Activated CD4-positive, alpha-beta T cell treated with anti-CD3 and anti-CD28 coated beads, Interleukin-2, amount 50 U/mL, for 16 hours (primary cell): ENCODE measurements at regions not wholly inside any gene's neighbourhood (a gene's known extent, or its start where the extent isn't known, plus 50 kb on each side); places are given as distances from the start of the nearest gene placed in this dataset.

Experiments
- DNase-seq: peaks from one replicate; pipeline ENCODE4 v3.0.0-alpha.2; 2020

DNA sequence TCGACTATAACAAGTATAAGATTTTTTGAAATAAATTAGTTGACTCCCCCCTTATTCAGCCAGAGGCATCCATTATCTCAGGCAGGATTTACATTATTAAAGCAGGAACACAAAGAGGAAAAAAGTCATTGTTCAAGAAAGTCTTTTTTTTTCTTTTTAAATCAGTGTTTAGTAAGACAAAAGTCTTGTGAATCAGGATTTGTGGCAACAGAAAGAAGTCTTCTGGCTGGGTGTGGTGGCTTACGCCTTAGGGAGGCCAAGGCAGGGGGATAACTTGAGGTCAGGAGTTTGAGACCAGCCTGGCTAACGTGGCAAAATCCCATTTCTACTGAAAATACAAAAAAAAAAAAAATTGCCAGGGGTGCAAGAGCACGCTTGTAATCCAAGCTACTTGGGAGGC lies 505.5 kb downstream of the LMO4 start:
- DNase-seq = no peak

DNA sequence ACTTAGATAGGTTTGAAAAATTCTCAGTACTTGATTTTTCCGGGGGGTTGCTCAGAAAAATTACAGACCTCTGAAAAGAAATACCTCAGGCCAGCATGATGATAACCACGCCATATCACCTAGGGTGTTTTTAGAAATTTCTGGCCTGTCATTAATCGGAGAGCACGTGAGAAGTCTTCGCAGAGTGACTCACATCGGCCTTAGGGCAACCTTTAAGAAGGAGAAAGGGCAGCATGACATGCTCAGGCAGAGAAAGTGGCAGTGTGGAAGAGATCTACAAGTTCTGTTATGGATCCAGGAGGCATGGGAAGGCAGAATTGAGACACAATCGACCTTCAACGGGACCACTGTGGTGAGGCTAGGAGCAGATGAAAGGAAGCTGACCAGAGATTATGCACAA lies 506.3 kb downstream of the LMO4 start:
- DNase-seq = no peak

DNA sequence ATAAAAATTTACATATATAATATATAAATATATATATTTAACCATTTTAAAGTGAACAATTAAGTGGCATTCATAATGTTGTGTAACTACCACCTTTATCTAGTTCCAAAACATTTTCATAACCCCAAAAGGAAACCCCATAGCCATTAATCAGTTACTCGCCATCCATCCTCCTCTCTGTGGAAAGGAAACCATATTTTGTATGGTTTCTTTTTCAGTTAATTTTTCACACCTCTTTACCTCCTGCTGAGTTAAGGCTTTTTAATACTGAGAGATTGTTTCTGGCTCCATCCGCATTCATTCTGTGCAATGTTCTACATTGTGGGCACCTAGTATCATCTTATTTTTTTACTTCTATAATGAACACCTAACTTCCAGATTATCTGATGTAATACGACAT lies 512.1 kb downstream of the LMO4 start:
- DNase-seq = no peak

DNA sequence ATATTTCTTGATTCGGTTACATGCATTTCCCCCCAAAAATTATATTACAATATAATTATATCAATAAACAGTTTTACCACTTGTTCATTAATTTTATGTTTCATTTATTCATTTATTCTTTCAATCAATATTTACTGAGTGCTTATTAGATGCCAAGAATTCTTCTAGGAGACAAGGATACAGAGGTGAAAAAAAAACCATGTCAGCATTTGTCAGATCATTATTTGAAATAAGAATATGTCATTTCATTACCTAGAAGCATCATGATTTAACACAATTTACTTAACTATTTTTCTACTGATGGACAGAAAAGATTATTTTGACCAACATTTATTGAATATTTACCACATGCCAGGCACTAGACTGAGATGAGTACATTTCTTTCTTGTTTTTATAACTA lies 512.7 kb downstream of the LMO4 start:
- DNase-seq = no peak

DNA sequence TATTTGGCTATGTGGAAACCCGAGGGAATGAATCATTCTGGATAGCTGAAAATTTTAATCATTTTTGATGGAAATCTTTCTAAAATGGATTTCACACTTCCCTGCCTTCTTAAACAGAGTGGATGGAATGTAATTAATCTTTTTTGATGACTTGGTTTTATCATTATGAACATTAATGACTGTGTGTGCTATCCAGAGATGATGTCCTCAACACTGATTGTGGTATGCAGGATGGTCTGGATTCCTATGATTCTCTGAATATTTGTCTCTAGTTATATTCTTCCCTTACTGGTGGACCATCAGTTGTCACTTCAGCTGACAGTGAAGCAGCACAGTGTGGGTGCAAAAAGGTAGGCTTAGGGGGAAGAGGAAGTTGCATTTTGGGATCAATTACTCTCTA lies 513.5 kb downstream of the LMO4 start:
- no peak for DNase-seq

DNA sequence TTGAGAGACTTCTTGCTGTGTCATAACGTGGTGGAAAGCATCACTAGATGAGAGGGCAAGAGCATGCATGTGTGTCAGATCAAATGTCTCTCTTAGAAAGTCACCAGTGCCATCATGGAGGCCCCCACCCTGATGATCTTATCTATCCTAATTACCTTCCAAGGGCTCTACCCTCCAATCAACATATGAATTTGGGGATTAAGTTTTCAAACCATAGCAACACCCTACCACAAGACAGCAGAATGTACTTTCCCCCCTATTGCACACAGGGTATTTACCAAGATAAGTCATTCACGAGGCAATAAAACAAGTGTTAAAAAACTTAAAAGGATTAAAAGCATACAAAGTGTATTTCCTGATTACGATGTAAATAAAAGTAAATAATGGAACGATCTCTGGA lies 515.6 kb downstream of the LMO4 start:
- DNase-seq = no peak

DNA sequence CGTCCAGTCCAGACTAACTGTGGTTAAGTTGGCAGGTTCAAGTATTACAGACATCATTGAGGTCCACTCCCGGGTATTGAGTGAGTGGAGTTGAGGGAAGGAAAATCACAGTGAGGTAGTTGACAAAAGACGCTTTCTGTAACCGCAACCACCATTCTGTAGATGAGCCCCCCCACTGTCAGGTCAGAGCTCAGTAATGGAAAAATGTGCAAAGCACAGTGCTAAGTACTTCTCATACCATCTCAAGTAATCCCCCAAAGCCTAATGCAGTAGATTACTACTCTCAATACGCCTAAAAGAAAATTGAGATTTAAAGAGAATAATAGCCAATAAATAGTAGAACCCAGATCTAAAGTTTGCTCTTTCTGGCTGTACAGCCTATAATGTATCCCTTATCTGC lies 522.8 kb downstream of the LMO4 start:
- DNase-seq = no peak

DNA sequence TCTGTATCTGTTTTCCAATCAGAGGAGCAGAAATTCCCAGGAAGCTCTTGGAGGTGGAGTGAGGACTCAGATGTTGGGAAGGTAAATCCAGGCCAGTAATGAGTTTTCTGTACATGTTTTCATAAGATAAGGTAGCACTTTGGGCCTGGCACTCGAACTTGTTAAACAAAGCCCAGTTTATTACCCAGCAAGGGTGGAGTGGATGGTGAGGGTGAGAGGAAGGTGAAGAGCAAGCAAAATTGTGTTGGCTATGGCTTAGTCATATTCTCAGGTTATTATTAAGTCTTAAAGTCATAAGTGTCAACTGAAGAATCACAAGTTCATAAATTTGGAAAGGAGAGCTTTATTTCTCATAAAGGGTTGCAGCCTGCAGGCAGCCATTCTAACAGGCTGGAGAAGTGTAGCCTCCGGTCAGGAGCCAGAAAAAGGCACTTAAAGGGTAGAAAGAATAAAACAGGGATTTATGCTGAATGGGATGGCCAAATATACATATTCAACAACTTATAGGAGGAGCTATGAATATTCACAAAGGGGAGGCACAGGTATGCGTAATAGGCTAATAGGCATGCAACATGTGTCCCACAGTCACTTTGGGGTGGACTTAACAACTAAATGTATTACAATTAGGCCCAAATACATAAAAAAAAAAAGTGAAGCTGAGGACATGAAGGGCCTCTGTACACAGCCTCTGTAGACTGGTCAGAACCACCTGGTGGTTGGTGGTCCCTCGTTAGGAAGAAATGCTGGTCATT lies 523.9 kb downstream of the LMO4 start:
- DNase-seq = no peak

DNA sequence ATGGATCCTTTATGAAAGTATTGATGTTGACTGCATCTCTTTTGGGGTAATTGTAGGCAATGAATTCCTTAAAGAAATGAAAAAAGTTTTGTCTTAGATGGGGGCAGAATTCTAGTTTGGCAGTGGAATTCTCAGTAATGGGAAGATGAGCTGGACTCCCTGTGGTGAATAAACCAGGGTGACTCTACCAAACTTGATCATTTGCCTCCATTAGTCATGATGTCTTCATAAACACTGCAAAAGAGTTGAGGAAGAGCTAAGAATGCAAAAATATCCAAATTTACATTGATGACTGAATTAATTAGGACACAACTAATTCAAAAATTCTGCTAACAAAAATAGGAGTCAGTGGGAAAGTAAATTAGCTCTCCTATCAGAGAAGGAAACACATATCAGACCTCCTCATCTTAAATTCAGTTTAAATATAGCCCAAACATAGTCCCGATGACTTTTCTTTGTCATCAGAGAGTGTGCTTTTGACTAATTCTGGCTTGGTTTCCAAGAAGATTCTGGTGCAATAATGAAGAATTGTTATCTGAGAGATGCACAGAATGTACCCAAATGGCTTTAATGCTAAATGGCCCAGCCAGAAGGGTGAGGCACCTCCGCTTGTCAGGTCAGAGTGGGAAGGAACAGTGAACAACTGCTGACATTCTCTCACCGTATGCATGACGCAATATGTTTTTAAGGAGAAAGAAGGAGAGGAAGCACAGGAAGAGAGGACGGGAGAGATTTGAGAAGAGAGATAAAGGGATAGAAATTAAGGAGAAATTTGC lies 525.1 kb downstream of the LMO4 start:
- DNase-seq = no peak

DNA sequence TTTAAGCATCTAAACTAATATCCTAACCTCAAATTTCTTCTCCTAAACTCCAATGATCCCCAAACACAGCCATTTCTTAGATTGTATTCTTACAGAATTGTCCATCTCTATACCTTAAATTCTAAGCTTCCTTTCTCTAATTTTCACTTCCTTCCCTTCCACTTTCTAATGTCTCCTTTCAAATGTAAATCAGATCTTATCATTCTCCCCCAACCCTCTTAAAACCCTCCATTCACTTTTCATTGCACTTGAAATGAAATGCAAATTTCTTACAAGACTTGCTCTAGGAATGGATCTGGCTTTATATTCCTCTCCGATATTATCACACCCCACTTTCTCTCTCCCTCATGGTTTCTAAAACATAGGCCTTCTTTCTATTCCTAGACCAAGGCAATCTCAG lies 534.6 kb downstream of the LMO4 start:
- DNase-seq = no peak

DNA sequence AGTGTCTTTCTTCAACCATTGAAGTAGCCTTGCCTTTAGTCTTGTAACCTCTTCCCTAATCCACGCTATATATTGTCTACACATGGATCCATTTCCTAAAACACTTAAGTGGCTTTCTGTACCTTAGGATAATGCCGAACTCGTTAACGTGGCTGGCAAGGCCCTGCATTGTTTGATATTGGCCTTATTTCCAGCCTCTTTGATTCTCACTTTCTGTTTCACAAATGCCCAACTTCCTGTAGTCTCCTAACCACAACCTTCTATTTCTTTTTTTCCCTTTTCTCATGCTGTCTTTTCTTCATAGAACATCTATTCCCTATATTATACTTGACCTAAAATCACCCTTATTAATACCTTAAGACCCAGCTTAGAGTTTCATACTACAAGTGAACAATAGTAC lies 536.0 kb downstream of the LMO4 start:
- no peak for DNase-seq

DNA sequence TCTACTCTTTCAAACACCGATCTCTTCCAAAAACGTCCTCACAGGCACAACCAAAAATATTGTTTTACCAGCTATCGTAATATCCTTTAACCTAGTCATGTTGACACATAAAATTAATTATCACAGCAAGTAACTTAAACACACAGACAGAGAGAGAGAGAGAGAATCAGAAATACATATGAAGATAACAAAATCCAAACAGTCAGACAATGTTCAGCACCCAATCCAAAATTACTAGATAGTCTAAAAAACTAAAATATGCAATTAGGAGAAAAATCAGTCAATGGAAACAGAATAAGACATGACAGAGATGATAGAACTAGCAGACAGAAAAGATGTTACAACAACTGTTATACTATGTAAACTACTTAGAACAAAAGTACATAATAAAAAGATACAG lies 537.7 kb downstream of the LMO4 start:
- no peak for DNase-seq

DNA sequence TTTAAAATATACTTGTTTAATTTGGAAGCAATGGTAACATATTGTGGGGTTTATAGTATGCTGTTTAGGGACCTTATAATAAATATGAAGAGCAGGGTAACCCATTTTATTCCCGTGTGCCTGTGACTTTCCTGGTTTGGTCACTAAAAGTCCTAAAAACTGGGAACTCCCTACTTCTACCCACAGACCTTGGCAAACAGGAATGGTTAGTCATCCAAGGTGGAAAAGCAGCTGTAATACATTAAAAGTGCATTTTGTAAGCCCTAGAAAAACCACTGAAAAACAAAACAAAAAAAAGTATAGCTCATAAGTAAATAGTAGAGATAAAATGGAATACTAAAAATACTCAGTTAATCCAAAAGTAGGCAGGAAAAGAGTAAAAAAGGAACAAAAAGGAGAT lies 538.9 kb downstream of the LMO4 start:
- DNase-seq = no peak

DNA sequence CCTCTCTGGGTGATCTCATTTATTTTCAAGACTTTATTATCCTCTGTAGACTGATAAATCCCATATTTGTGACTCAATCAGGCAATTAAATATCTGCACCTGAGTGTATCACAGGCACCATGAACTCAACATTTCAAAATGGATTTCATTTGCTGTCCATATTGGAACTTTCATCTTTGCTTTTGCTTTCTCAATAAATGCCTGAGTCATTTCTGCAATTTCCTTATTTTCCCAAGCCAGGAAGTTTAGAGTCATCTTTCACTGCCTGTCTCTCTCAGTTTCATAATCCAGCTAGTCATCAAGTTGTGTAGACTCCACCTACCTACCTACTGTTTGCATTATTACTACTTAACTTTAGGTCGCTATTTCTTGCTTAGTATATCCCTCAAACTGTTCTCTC lies 540.9 kb downstream of the LMO4 start:
- no peak for DNase-seq

DNA sequence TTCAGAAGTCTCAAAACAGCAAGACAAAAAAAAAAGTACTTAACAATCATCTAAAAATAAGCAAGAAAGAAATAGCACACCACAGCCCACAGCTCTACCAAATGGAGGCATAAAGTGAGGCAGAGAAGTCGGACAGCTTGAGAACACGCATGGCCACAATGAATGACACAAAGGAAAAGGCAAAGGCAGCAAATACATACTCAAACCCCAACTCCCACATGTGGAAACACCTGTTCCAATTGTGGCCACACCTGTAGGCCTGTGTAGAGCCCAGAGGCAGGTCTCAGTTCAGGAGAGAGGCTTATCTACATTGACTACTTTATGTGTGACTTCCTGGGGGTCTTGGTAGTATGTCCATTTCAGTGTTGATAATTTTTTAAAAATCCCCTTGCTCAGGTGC lies 543.5 kb downstream of the LMO4 start:
- DNase-seq = no peak

DNA sequence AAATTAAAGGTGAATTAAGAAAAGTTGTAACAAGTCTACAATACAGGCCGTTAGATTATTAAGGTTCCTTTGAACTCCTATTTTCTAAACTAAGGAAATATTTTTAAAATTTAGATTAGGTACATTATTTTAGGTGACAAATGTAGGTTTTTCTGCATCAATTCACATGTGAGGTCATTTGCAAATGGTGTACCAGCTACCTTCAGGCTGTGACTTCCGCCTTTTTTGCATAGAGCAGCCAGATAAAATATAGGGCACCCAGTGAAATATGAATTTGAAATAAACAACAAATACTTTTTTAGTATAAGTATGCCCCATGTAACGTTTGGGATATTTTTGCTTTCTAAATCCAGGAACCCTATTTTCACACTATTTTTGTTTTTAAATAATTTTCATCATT lies 544.0 kb downstream of the LMO4 start:
- no peak for DNase-seq

DNA sequence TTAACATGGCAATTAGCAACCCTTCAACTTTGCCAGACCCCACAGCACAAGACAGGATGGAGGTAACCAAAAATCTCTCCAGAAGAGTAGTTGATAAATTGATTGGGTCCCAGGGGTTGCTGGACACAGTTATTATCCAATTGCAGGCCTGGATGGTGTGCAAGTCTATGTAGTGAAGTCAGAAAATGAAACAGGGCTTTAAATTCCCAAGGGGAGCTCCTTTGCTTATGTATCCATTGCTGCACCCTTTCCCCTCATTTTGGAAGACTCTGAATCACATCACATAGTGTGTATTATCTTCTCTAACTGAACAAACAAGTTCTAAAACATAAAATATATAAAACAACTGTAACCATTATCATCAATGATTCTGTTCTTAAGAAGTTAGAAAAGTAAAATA lies 550.2 kb downstream of the LMO4 start:
- no peak for DNase-seq

DNA sequence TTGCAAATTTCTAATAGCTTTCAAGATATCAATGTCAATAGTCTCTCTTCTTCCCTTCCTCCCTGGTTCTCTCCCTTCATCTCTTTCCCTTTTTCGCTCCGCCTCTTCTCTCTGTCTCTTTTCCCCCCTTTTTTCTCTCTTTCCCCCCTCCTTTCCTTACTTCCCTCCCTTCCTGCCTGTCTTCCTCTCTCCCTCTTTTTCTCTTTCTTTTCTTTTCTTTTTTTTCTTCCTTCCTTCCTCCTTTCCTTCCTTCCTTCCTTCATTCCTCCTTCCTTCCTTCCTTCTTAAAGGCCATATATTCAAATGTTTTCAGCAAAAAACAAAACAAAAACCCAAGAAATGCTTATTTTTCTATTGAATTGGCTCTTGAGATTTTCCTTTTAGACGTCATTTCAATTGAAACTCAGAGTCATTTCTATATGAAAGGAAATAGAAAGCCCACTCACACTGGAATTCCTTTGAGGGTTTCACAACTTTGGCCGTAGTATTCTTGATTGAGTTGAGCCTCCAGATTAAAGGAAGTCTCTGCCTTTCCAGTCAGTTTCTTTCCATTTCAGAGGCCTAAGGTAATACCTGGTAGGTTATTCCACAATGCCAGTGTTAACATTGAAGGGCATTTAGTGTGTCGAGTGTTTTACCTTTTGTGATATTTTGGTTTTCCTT lies 551.5 kb downstream of the LMO4 start:
- DNase-seq = no peak

DNA sequence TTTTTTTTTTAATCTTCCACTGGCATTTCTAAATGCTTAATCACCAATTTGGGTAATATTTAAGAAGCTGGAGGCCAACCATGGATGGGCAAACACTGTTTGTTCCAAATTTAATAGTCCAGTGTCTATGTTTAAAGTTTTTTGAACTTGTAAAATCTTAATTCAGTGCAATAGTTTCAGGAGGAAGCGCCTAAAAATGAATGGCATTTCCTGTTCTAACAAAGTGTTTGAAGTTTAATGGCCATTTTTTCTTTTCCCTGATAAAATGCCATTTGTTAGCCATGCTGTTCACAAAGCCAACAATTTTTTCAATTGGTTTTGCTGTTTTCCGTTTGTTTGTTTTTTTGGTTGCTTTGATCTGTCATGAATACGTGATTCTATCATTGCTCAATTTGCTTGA lies 552.1 kb downstream of the LMO4 start:
- DNase-seq = no peak

DNA sequence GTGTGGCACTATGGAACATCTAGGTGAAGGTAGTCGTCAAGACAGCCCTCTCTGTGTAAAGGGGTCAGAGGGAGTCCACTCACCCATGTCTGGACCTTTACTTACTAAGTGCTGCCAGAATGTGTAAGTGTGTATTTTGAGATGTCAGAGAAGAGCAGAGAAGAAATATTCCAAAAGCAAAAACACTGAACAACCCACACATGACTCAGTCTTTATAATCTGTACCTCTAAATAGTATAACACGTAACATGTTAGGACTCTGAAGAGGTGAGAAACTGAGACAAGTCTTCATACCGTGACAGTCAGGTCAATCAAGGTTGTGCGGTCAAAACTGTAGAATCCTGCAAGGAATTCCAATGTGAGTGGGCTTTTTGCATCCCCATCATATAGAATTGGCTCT lies 555.2 kb downstream of the LMO4 start:
- no peak for DNase-seq

DNA sequence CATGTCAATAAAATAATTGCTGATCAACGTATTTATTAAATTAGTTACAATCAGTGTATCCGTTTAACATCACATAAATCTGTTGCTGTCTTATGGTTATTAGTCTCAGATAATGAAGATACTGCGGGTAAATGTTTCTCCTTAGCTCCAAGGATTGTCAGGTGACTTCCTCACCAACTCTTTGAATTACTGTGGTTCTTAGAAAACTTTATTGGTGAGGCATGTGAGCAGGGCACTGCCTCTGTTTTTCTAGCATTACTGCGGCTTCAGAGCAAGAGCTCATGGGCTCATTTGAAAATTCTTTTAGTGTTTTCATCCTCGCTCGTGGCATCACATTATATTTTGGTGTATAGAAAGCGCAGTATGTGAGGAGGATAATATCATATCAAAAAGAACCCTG lies 555.9 kb downstream of the LMO4 start:
- DNase-seq = no peak

DNA sequence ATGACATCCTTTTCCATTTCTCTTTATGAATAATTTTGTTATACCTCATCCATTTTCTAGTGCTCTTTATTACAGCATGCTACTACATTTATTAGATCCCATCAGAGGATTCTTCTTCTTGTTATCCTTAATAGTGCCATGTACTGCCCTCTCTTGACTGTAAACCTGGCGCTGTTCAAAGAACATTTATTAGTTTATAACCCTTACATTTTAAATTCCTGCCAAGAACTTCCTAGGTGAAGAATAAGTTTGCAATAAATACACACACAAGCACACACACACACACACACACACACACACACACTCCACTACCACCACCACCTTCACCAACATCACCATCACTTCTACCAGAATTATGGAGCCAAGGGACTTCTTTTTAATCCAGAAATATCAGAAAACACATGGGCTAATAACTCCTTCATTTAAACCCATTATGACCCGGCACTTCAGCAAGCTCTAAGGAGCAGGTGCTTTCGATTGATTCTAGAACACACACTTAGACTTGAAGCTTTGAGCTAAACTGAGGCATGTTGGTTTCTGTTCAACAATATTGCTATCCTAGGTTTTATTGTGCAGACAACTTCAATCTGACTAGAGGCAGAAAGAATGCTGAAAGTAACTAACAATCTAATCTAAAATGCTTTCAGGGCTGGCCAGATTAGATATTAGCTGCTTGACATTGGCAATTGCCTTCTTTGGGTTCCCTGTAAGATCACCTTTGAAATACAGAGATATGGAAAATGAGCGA lies 556.8 kb downstream of the LMO4 start:
- DNase-seq = no peak

DNA sequence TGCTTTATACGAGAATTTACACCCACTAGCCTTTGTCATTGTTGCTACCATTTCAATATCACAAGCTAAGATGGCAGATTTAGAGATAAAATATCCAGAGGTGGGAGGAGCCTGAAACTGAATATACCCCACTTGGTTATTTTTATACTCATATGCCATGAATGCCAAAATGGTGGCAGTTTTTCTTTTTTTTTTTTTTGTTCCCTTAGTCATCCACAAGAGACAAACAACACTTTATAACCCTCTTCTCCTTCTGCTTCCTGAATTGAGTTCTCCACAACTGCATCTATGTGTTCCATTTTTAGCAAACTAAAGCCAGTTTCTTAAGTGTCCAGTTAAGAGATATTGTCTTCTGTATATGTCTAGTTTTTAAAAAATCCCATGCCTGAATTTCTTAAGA lies 558.4 kb downstream of the LMO4 start:
- no peak for DNase-seq

DNA sequence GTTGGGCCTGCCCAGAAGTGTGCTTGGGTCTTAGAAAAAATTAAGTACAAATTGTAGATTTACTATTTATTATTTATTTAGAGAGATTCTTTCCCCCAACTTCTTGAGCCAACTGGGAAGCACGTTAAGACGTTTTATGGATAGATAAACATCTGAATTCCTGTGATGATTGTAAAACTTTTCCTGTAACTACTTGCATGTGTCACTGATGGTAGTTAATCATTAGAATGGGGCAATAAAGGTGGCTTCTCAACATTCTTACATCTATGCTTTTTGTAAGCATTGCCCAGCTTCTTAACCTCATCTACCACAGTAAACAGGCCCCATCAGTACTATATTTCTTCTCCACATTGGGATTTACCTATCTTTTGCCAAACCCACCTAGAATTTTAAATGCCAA lies 559.8 kb downstream of the LMO4 start:
- no peak for DNase-seq
